GM12892 (cell line): ENCODE measurements at regions not wholly inside any gene's neighbourhood (a gene's known extent, or its start where the extent isn't known, plus 50 kb on each side); places are given as distances from the start of the nearest gene placed in this dataset.

Experiments used
- POLR2A ChIP-seq: IDR thresholded peaks from 2 replicates; pipeline ENCODE4 v1.6.1; 2011; ENCODE audit warnings: low read depth, low read length, control low read depth
- POLR2AphosphoS5 ChIP-seq: IDR thresholded peaks from 2 replicates; pipeline ENCODE4 v1.6.1; 2011; ENCODE audit warnings: low read depth, low read length, control low read depth
- TAF1 ChIP-seq: IDR thresholded peaks from 2 replicates; pipeline ENCODE4 v1.6.1; 2011; ENCODE audit warnings: low read depth, mild to moderate bottlenecking, control low read depth, low read length, borderline replicate concordance

DNA sequence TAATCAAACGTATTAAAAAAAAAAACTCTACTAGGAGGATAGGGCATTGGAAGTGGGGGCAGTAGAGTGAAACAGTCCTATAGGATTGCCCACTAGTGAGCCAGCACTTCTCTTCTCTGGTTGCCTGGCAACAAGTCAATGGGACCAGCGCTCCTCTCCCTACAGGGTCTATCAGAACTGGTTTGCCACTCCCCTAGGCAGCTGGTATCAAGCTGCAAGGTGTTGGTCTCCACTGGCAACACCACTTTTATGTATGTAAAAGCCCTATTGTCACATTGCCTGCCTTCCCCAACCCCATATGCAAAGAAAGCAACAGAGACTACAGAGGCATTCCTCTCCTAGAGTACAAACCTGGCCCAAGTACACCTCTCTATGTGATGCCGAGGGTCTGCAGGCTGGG, 166.9 kb upstream of the MCHR2 start:
- no peak for TF ChIP-seq POLR2A
- no peak for TF ChIP-seq POLR2AphosphoS5
- TF ChIP-seq TAF1 = no peak
